Bone marrow (tissue), 2 donors: ENCODE measurements at regions not wholly inside any gene's neighbourhood (a gene's known extent, or its start where the extent isn't known, plus 50 kb on each side); places are given as distances from the start of the nearest gene placed in this dataset.

Source experiments
- DNase-seq, 2 donors: peaks; one replicate each; lab custom pipeline; 2025; lab: John Stamatoyannopoulos, UW

DNA sequence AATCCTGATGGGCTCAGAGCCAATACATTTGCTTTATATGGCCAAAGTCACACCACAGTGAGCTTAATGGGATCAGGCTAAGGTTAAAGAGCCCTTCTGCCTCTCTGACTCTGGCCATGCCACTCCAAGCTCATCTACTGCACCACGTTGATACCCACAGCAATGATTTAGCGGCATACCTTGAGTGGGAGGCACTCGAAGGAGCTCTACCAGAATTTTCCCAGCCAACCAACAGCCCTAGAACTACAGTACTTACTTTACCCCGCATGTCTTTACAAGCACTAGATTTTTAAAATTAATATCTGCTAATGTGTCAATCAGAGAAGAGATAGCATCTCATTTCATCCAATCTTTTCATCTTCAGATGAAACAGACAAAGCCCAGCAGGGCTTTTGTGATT lies 300.5 kb downstream of the GRIN2B start:
- DNase-seq = no peak

DNA sequence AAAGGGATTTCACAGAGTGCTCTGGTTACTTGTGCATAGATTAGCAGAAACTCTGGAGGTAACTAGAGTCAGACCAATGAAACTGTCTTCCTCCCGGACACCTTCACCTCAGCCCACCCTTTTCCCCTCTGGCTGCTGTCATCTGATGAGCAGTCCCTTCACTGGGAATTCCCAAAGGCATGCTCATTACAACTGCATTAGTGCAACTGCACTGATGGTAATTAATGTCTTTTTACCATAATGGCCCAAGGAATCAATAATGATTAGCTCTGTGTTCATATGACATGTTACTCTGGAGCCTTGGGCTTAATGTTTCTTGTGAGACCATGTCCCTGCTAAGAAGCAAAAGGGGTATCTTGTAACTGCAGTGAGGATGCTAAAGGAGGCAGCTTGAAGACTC lies 304.5 kb downstream of the GRIN2B start:
- no peak for DNase-seq

DNA sequence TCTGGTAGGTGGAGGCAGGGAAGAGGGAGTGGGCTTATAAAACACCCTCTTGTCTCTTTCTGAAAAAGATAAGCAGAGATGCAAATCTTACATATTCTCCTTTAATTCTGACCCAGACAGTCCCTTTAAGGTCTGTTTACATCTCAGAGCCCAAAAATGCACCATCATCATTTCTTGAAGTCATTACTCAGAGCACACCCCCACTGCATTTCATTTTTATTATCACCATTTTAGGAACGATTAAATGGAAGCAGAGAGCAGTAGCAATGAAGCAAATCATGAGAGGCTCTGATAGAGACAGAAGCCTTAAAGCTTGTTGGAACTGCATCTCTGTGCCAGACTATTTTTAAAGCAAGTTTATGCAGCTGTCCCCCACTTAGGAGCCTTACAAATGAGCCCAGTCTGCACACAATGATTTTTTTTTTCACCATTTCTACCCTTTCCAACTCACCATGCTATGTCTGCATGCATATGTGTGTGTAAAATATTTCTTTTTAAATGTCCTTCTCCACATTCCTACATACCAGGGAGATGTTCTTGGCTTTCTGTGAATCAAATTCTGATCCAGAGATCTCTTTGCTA lies 311.0 kb downstream of the GRIN2B start:
- DNase-seq = no peak

DNA sequence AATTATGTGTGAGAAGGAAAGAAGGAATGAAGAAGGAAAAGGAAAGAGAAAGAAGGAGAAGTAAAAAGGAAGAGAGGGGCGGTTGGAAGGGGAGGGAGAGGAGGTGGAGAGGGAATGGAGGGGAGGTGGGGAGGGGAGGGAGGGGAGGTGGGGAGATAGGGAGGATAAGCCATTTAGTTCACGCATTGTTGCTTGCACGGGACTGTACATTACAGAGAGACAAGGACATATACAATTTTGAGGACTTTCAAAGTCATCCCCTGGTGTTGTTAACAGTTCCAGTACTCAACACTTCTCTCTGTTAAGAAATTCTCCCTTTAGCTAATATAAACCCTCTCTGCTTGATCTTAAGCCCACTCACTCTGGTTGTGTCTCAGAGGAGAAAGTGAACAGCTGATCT lies 312.5 kb downstream of the GRIN2B start:
- DNase-seq = no peak

DNA sequence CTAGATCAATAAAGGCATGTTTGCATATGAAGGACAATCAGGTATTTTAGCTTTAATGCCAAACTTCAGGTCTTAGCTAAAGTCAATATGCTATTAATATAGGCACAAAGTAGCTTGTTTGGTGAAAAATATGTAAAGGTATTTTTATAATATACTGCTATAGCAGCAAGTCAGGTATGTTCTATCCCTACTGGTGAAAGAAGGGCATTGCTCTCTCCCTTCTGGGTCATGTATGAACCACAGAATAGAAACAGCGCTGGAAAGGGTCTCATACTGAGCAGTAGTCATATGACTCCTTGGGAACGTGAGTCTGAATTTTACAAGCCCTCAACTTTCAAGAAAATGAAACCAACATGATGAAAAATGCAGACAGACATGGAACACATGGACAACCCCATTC lies 314.6 kb downstream of the GRIN2B start:
- DNase-seq = no peak

DNA sequence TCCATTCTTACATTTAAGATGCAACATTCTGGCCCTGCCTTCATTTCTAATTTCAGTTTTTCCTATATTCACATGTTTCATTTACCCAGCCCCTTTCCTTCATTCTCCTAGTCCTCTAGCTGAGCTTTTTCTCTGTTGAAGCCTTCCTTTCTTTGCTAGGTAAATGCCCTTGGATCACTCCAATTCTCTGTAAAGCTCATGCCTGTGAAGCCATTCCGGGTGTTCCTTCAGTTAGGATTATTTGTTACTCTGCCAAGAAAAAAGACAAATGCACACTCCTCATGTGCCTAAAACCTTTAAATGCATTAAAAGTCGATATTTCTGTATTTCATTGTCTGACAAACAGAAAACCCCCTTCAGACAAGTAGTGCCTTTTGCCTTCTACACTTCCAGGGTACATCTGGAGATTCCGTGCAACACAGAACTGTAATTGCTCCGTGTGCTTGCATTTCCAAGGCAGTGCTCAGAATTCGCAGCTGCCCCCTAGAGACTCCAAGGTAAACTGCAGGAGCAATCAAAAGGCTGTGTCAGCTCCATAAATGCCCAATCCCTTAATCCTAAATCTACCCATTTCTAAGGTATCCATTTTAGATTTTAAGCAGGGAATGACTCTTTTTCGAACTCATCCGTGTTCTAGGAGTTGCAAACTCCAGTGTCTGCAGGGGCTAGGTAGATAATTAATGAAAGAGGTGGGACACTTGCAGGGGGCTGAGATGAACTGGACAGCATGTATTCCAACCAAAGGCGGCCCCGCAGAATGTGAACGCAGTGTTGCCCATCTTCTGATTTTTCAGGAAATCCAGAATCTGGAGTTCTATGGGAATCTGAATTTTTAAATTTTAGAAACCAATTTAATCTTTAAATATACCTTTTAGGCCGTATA lies 320.2 kb downstream of the GRIN2B start:
- no peak for DNase-seq

DNA sequence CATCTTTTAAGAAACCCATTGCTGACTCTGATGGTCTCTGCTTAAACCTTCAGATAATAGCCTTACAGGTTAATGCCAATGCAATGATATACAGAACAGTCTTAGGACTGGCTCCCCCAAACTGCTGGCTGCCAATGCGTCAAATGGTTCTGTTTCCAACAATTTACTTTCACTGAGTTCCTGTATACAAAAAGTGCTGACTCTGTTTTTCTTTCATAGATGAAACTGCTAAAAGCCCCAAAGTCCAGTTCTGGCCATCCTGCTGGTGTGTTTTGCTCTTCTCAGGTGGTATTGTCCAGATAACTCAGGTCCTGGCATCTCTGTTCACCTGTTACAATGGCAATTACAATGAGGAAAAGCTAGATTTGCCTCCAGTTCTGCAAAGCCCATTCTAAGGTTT lies 326.9 kb downstream of the GRIN2B start:
- no peak for DNase-seq

DNA sequence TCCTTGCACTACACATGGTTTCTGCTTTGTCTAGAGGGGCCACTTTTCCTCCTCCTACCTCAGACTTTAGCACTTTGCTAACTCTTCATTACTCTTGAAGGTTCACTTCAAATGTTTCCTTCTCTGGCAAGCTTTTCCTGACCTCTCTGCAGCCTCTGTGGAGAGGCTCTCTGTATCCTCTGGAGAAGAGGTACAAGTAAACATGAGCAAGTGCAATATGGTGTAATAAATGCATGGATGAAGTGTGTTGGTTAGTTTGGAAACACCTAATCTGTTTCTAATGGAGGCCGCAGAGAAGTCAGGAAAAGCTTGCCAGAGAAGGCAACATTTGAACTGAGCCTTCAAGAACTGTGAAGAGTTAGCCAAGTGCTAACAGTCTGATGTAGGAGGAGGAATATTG lies 329.3 kb downstream of the GRIN2B start:
- DNase-seq = no peak

DNA sequence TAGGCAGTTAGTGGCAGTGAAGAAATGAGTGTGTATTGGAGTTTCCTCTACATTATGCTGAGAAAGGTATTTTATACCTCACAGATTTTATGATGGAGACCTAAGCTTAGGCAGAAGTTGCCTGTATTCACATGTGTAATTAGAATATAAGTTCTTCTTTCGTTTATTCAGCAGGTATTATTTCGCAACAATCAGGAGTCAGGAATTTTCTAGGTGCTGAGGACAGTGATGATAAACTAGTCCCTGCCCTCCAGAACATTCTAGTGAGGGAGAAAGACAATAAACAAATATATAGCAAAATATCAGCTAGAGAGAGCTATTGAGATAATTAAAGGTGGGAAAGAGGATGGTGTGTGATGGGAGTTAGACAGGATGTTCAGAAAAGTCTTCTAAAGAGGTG lies 345.7 kb downstream of the GRIN2B start:
- no peak for DNase-seq

DNA sequence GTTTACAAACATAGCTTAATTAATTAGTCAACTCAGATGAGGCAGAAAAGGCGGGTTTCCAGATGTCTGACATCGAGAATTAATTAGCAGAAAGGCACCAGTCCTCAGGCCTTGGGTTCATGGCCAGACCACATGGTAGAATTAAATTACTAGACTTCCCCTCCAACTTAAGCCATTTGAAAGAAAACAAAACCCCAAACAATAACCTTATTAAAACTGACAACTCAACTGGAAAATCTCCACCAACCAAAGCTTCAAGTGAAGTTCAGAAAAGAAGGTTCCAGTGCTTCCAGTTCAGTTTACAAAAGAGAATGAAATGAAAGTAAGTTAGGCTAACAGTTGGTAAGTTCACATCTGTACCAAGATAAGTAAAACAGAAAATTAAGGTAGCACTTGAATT lies 349.5 kb downstream of the GRIN2B start:
- no peak for DNase-seq

DNA sequence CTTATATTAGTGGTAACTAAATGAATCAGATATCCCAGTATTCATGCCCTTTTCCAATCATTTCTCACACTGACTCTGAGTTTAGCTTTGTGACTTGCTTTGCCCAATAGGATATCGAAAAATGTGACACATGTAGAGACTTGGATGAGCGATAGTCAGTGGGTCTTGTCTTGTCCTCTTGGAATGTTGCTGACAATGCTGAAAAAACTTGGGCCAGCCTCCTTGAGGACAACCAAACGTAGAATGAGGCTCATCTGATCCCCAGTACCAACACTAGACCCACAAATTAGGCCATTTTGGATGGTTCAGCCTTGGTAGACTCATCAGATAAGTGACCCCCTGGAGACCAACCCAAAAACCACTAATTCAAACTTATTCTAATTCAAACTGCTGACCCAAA lies 351.0 kb downstream of the GRIN2B start:
- DNase-seq = no peak

DNA sequence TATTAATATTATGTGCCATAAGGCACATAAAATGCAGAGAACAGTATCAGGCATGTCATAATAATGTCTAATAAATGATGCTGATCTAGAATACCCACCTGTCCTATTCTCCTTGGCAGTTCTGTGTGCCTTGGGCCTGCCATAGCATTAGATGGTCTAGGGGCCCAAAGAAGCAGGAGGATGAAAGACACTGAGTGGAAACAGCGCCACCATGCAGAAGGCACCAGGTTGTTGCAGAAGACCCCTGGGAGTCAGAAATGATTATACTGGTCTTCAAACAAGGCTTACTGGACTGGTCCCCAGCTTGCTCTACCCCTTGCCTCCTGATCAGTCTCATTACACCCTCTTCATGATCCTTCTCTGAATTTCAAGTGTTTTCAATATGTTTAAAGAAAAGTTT lies 353.3 kb downstream of the GRIN2B start:
- no peak for DNase-seq

DNA sequence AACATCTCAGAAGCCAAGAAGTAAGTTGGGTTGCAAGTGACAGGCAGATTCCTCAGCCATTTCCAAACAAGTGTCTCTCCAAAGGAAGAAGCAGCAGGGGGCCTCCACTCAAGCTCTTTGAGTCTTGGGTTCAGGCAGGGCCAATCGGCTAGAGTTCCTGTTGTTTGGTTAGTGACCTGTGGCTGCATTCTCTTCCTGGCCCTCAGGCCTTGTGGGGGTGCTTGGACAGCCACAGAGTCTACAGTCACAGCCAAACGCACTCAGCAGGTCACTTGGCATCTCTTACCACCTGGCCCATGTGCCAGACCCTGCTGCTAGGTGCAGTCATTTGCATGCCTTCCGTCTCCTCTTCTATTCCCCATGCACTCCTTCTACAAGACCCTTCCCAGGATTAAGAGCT lies 353.9 kb downstream of the GRIN2B start:
- DNase-seq = no peak

DNA sequence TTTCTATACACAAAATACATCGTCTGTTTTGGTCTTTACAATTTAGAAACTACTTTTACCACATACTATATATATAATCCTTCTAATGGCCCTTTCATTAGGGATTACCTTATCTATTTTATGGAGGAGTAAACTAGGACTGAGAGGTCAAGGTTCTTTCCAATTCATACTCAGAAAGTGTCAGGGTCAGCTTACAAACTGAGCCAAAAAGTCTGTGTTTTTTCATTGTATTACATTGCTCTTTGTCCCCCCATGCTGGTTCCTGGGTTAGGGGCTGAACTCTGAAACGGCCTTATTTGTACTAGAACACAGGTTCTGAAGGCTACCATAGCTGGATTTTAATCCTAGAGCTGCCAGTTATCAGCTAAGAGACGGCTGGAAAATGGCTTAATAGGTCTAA lies 368.1 kb downstream of the GRIN2B start:
- no peak for DNase-seq

DNA sequence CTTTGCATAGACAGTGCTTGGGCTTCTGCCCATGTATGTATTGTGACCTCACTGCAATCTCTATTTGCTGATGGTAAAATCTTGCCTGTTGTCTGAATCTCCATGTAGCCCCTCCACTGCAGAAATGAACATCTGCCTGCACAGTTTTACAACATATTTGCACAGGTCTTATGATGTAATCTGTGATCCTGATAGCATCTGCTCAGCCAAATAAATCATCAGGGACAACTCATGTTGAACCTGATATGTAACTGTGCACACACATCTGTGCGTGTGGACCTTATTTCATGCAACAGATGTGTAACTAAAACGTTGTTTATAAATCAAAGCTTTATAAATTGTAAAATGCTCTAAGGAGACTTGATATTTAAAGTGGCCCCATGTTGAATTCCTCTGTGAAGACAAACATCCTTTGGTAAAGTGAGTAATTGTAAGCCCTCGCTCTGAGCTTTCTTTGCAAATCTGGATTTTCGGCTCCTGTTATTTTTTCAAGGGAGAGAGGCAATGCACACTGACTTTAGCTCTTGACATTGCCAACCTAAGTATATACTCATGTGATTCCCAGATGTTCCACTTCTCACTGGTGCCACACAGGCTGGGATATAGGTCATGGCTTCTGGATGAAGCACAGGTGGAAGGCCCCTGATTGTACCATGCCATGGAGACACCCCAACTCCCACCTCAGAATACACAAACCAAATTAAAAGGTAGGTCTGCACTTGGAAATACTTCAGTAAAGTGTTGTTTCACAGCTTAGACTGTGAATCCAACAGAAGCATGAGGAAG lies 371.3 kb downstream of the GRIN2B start:
- DNase-seq = no peak

DNA sequence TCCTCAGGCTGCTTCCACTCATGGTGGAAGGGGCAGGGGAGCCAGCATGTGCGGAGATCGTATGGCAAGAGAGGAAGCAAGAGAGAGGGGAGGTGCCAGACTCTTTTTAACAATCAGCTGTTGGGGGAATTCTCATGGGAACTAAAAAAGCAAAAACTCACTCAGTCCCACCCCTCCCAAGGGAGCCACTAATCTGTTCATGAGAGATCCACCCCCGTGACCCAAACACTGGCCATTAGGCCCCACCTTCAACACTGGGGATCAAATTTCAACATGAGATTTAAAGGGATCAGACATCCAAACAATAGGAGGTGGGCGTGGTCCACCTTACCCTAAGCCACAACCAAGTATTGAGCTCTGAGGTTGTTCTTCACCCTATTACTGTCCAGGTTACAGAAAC lies 375.1 kb downstream of the GRIN2B start:
- DNase-seq = no peak

DNA sequence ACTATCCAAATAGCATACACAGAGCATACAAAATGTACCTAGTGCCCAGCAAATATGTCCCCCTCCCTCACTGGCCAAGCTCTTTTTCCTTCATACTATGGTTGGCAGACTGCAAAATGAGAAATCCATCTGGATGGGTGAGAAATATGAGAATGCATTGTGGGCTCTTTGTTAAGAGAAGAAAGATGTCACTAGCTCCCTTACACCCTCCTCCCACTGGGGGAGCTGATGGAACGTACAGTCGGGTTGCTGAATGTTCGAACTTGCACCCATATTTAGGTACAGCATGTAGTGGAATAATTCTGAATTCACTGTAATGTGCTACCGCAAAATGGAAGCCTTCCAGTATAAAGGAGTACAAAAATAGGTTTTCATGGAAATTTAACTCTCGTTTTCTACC lies 377.4 kb downstream of the GRIN2B start:
- DNase-seq = no peak

DNA sequence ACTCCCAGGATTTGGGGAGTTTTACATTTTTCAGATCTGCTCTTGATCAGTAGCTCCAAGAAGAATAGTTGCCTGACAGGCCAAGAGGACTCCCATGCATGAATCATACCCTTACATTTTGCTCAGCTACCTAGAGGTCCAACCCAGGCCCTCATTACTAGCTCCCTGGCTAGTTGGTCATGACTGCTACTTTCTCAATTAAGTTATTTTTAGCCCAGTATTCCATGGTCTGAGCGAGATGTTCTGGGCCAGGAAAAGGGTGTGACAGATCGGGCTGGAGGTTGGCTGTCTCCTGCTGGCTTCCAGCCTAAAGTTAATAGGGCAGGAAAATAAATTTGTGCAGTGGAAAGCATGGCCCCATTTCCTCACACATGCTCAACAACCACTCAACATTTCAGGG lies 379.2 kb downstream of the GRIN2B start:
- DNase-seq = no peak

DNA sequence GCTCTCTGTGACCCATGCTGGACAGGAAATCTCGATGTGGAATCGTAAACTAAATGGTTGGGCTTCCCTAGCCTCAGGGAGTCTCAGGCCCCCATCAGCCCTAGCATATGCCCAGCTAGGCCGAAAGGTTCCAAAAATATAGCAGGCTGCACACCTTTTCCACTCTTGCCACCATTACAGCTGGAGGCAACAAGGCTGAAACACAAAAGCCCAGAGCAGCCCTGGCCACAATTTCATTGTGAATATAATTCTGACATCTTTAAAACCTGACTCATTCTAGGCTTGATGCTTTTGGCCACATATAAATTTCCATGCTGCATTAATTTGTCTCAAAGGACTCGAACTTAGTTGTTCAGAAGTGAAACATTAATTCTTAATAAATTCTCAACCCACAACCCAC lies 382.2 kb downstream of the GRIN2B start:
- DNase-seq = no peak

DNA sequence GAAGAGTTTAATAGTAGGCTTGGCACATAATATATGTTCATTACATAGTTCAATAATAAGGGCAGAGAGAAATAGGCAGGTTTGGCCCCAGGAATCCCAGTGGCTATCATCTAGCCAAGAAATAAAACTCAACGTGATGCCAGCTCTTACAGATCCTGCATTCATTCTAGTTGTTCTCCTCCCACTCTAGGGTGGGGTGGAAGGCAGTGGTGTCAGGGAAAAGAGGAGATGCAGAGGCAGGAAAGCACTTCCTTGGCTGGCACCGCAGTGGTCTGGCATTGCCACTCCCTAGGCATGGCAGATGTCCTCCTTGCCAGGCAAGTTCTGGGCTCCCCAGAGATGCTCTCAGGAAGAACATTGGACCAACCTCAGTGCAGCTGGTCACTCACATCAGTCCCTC lies 383.6 kb downstream of the GRIN2B start:
- no peak for DNase-seq

DNA sequence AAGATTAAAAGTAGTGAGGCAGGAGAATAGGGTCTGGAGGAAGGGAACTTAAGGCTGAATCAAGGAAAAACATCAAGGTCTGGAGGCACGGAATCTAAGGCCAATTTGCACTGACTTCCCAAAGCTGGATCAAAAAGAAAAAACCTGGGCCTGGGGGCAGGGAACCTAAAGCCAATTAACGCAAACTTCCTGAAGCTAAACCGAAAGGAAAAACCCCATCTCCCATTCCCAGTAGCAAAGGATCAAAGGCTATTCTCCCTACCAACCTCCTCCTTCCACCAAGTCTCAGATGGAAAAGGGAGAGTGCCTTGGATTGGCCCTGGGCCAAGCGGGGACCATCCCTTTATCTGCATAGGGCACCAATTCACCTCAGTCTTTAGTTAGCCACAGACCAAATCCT lies 384.2 kb downstream of the GRIN2B start:
- DNase-seq = no peak

DNA sequence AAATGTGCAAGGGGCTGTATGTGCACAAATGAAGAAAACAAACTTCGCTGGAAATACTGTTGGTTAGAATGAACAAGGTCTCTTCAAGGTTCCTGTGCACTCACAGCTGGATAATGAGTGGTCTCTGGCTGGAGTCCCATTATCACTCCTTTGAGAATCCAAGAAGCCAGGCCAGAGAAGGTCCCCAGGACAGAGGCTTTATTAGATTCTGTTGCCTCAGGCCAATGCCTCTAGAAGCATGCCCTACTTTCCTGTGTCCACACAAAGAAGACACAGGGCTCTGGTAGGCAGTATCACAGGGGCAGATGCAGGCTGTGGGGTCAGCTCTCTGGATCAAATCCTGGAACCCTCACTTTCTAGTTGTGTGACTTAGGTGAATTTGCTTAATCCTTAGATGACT lies 384.7 kb downstream of the GRIN2B start:
- no peak for DNase-seq
